Neural cell (in vitro differentiated cells): ENCODE measurements at regions not wholly inside any gene's neighbourhood (a gene's known extent, or its start where the extent isn't known, plus 50 kb on each side); places are given as distances from the start of the nearest gene placed in this dataset.

Experiments used
- H2AFZ ChIP-seq: fragments of 200-600, 300-800 bp; sonication (generic), shearing (Covaris generic); 2 replicates; pipeline ENCODE4 v1.6.0; 2014; ENCODE audit warnings: low read depth, mild to moderate bottlenecking, antibody characterized with exemption, low read length, moderate library complexity
- H3F3A ChIP-seq: fragments of 200-600 bp; shearing (Covaris generic); 2 replicates; pipeline ENCODE4 v1.6.1; 2016; ENCODE audit warnings: mild to moderate bottlenecking, moderate library complexity, mixed read lengths, antibody characterized with exemption, low read length; ENCODE audit not compliant: insufficient read depth, poor library complexity, severe bottlenecking
- H3K27ac ChIP-seq: fragments of 200-600, 300-800 bp; sonication (generic), shearing (Covaris generic); 2 replicates; pipeline ENCODE4 v1.5.1; 2014; ENCODE audit warnings: mild to moderate bottlenecking, low read length, moderate library complexity
- H3K27me3 ChIP-seq: fragments of 300-800, 200-600 bp; sonication (generic), shearing (Covaris generic); 2 replicates; pipeline ENCODE4 v1.6.0; 2014; ENCODE audit warnings: mild to moderate bottlenecking, low read depth, low read length, moderate library complexity; ENCODE audit not compliant: insufficient read depth
- H3K36me3 ChIP-seq: fragments of 300-800, 200-600 bp; sonication (generic), shearing (Covaris generic); 2 replicates; pipeline ENCODE4 v1.5.1; 2014; ENCODE audit warnings: mild to moderate bottlenecking, antibody characterized with exemption, low read length, moderate library complexity; ENCODE audit not compliant: insufficient read depth
- H3K4me2 ChIP-seq: fragments of 300-800, 200-600 bp; sonication (generic), shearing (Covaris generic); 2 replicates; pipeline ENCODE4 v1.6.0; 2014; ENCODE audit warnings: mild to moderate bottlenecking, low read length
- H3K4me3 ChIP-seq: fragments of 300-800, 200-600 bp; sonication (generic), shearing (Covaris generic); 2 replicates; pipeline ENCODE4 v1.5.1; 2014; ENCODE audit warnings: mild to moderate bottlenecking, low read length, moderate library complexity
- H3K79me2 ChIP-seq: fragments of 200-600 bp; shearing (Covaris generic); replicated peaks from 2 replicates; pipeline ENCODE4 v1.6.0; 2014; ENCODE audit warnings: mild to moderate bottlenecking, low read length, moderate library complexity; ENCODE audit not compliant: insufficient read depth
- H3K9ac ChIP-seq: fragments of 300-800, 200-600 bp; sonication (generic), shearing (Covaris generic); 2 replicates; pipeline ENCODE4 v1.6.1; 2016; ENCODE audit warnings: mild to moderate bottlenecking, low read length, mixed read lengths
- H3K9me2 ChIP-seq: fragments of 200-600 bp; shearing (Covaris generic); 2 replicates; pipeline ENCODE4 v1.6.1; 2016; ENCODE audit warnings: mild to moderate bottlenecking, low read length, mixed read lengths; ENCODE audit not compliant: insufficient read depth
- H3K9me3 ChIP-seq: fragments of 200-600, 300-800 bp; sonication (generic), shearing (Covaris generic); 2 replicates; pipeline ENCODE4 v1.6.1; 2016; ENCODE audit warnings: mild to moderate bottlenecking, mixed run types, low read length, moderate library complexity, mixed read lengths
- H4K20me1 ChIP-seq: fragments of 200-600 bp; shearing (Covaris generic); 2 replicates; pipeline ENCODE4 v1.6.1; 2016; ENCODE audit warnings: mild to moderate bottlenecking, mixed run types; ENCODE audit not compliant: insufficient read depth
- EP300 ChIP-seq: fragments of 450-650 bp; conservative IDR thresholded peaks from 2 replicates; pipeline ENCODE4 v1.6.1; 2014; ENCODE audit warnings: antibody characterized with exemption, mild to moderate bottlenecking, moderate library complexity; ENCODE audit not compliant: poor library complexity, severe bottlenecking
- EZH2 ChIP-seq: fragments of 200-600, 300-800 bp; shearing (Covaris generic), sonication (generic); IDR thresholded peaks from 2 replicates; pipeline ENCODE4 v1.6.1; 2014; ENCODE audit warnings: antibody characterized with exemption, low read length, borderline replicate concordance, mild to moderate bottlenecking; ENCODE audit not compliant: insufficient read depth, poor library complexity, severe bottlenecking
- MXI1 ChIP-seq: fragments of 450-650 bp; conservative IDR thresholded peaks from 2 replicates; pipeline ENCODE4 v1.6.1; 2014; ENCODE audit warnings: antibody characterized with exemption, mild to moderate bottlenecking; ENCODE audit not compliant: poor library complexity, severe bottlenecking
- POLR2AphosphoS5 ChIP-seq: IDR thresholded peaks from 2 replicates; pipeline ENCODE4 v1.6.1; 2012
- RAD21 ChIP-seq: fragments of 450-650 bp; conservative IDR thresholded peaks from 2 replicates; pipeline ENCODE4 v1.6.1; 2014; ENCODE audit warnings: antibody characterized with exemption, mild to moderate bottlenecking, moderate library complexity
- SMC3 ChIP-seq: fragments of 450-650 bp; conservative IDR thresholded peaks from 2 replicates; pipeline ENCODE4 v1.6.1; 2014; ENCODE audit warnings: antibody characterized with exemption, mild to moderate bottlenecking, moderate library complexity; ENCODE audit not compliant: poor library complexity
- TAF1 ChIP-seq: IDR thresholded peaks from 2 replicates; pipeline ENCODE4 v1.6.1; 2012; ENCODE audit warnings: low read depth
- TF ChIP-seq, protein P1 (sequence below): IDR thresholded peaks from 2 replicates; pipeline ENCODE4 v1.6.1; 2012; ENCODE audit warnings: borderline replicate concordance
- TF ChIP-seq, protein P2 (sequence below): fragments of 450-650 bp; IDR thresholded peaks from 2 replicates; pipeline ENCODE4 v1.5.1; 2014; ENCODE audit warnings: antibody characterized with exemption, mild to moderate bottlenecking, moderate library complexity; ENCODE audit not compliant: poor library complexity, severe bottlenecking

DNA sequence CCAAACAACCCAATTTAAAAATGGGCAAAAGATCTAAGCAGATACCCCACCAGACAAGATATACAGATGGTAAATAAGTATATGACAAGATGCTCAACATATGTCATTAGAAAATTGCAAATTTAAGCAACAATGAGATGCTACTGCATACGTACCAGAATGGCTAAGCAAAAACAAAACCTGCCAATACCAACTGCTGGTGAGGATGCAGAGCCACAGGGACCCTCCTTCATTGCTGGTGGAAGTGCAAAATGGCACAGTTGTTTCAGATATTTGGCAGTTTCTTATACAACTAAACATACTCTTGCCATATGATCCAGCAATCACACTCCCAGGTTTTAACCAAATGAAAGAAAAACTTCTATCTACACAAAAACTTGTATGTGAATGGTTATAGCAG lies 178.9 kb downstream of the BARX1 start:
- TF ChIP-seq TAF1: no peak
- TF ChIP-seq POLR2AphosphoS5: no peak
- TF ChIP-seq MXI1: no peak
- TF ChIP-seq, protein P1, sequence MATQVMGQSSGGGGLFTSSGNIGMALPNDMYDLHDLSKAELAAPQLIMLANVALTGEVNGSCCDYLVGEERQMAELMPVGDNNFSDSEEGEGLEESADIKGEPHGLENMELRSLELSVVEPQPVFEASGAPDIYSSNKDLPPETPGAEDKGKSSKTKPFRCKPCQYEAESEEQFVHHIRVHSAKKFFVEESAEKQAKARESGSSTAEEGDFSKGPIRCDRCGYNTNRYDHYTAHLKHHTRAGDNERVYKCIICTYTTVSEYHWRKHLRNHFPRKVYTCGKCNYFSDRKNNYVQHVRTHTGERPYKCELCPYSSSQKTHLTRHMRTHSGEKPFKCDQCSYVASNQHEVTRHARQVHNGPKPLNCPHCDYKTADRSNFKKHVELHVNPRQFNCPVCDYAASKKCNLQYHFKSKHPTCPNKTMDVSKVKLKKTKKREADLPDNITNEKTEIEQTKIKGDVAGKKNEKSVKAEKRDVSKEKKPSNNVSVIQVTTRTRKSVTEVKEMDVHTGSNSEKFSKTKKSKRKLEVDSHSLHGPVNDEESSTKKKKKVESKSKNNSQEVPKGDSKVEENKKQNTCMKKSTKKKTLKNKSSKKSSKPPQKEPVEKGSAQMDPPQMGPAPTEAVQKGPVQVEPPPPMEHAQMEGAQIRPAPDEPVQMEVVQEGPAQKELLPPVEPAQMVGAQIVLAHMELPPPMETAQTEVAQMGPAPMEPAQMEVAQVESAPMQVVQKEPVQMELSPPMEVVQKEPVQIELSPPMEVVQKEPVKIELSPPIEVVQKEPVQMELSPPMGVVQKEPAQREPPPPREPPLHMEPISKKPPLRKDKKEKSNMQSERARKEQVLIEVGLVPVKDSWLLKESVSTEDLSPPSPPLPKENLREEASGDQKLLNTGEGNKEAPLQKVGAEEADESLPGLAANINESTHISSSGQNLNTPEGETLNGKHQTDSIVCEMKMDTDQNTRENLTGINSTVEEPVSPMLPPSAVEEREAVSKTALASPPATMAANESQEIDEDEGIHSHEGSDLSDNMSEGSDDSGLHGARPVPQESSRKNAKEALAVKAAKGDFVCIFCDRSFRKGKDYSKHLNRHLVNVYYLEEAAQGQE: no peak
- TF ChIP-seq RAD21: no peak
- TF ChIP-seq EZH2: no peak
- TF ChIP-seq, protein P2, sequence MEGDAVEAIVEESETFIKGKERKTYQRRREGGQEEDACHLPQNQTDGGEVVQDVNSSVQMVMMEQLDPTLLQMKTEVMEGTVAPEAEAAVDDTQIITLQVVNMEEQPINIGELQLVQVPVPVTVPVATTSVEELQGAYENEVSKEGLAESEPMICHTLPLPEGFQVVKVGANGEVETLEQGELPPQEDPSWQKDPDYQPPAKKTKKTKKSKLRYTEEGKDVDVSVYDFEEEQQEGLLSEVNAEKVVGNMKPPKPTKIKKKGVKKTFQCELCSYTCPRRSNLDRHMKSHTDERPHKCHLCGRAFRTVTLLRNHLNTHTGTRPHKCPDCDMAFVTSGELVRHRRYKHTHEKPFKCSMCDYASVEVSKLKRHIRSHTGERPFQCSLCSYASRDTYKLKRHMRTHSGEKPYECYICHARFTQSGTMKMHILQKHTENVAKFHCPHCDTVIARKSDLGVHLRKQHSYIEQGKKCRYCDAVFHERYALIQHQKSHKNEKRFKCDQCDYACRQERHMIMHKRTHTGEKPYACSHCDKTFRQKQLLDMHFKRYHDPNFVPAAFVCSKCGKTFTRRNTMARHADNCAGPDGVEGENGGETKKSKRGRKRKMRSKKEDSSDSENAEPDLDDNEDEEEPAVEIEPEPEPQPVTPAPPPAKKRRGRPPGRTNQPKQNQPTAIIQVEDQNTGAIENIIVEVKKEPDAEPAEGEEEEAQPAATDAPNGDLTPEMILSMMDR: no peak
- no peak for TF ChIP-seq EP300
- TF ChIP-seq SMC3: no peak
- H3K27me3 ChIP-seq: no peaks in the 10 kb centered on the region
- H3K36me3 ChIP-seq: no peaks in the 10 kb centered on the region
- no peaks in the 10 kb centered on the region for H3K9me3 ChIP-seq
- no peak overlapping the region for H3K4me2 ChIP-seq
- H3K9ac ChIP-seq: no peak overlapping the region
- no peak overlapping the region for H3K4me3 ChIP-seq
- no peaks in the 10 kb centered on the region for H4K20me1 ChIP-seq
- no peaks in the 10 kb centered on the region for H3F3A ChIP-seq
- H2AFZ ChIP-seq: no peak overlapping the region
- H3K27ac ChIP-seq: no peak overlapping the region
- H3K9me2 ChIP-seq: no peaks in the 10 kb centered on the region
- no peaks in the 10 kb centered on the region for H3K79me2 ChIP-seq

DNA sequence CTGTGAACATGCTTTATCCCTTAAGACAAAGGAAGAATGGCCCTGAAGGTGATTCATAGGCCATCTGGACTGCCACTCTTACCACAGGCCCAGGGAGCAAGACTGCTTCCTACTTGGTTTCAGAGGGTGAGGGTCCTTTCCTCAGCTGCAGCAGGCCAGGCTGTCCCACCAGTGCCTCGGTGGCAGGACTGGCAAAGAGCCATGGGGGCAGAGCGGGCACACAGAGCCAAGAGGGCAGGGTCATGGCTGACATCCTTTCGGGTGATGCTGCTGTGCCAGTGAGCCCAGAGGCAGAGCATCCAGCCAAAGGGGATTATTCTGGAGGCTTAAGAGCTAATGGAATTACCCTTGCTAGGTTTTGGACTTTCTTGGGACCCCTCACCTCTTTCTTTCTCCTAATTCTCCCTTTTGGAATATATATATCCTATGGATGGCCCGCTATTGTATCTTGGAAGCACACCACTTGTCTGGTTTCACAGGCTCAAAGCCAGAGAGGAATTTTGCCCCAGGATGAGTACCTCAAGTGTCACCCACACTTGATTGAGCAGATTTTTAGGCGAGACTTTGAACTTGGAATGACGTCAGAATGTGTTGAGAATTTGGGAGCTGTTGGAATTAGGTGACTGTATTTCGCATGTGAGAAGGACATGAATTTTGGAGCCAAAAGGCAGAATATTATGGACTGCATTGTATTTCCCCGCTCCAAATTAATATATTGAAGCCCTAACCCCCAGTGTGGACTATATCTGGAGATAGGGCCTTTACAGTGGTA lies 180.6 kb downstream of the BARX1 start:
- no peaks in the 10 kb centered on the region for H4K20me1 ChIP-seq
- no peaks in the 10 kb centered on the region for H3K9me2 ChIP-seq
- no peaks in the 10 kb centered on the region for H3K9me3 ChIP-seq
- TF ChIP-seq TAF1: no peak
- TF ChIP-seq SMC3: no peak
- no peak for TF ChIP-seq MXI1
- no peak for TF ChIP-seq POLR2AphosphoS5
- TF ChIP-seq EP300: no peak
- TF ChIP-seq EZH2: no peak
- TF ChIP-seq, protein P1: no peak
- no peak for TF ChIP-seq RAD21
- TF ChIP-seq, protein P2: no peak
- H3K4me3 ChIP-seq: no peak overlapping the region
- H2AFZ ChIP-seq: no peak overlapping the region
- no peaks in the 10 kb centered on the region for H3K36me3 ChIP-seq
- no peak overlapping the region for H3K27ac ChIP-seq
- H3F3A ChIP-seq: no peaks in the 10 kb centered on the region
- H3K9ac ChIP-seq: no peak overlapping the region
- H3K27me3 ChIP-seq: no peaks in the 10 kb centered on the region
- no peak overlapping the region for H3K4me2 ChIP-seq
- no peaks in the 10 kb centered on the region for H3K79me2 ChIP-seq
